AG04449 (cell line): ENCODE measurements at regions not wholly inside any gene's neighbourhood (a gene's known extent, or its start where the extent isn't known, plus 50 kb on each side); places are given as distances from the start of the nearest gene placed in this dataset.

Experiments
- CTCF ChIA-PET: fragments of 350-600 bp; formaldehyde crosslinking; extraction: SDS; loops from one replicate; lab custom pipeline; 2021; ENCODE audit warnings: antibody characterized with exemption; lab: Yijun Ruan, JAX
- POLR2A ChIA-PET: fragments of 400-600, 350-600 bp; formaldehyde crosslinking; extraction: SDS; loops from one replicate; lab custom pipeline; 2020; ENCODE audit warnings: antibody characterized with exemption, inconsistent platforms; lab: Yijun Ruan, JAX
- DNase-seq: peaks from one replicate; pipeline ENCODE4 v3.0.0-alpha.2; 2010; ENCODE audit warnings: low read depth, low spot score
- H3K4me3 ChIP-seq: 2 replicates; pipeline ENCODE4 v1.5.1; 2011; ENCODE audit warnings: low read depth, mild to moderate bottlenecking, control low read depth, low read length
- CTCF ChIP-seq: IDR thresholded peaks from one replicate; pipeline ENCODE4 v1.5.1; 2011; ENCODE audit warnings: mild to moderate bottlenecking, moderate library complexity, low read length, control low read depth, inconsistent platforms; ENCODE audit not compliant: insufficient read depth; ENCODE audit errors: missing control alignments

- CTCF ChIA-PET: interaction anchor here (1.0 kb wide), 1 partner anchor 303 kb away, joined by 3 read pairs; no protein-coding TSS in a partner anchor
- POLR2A ChIA-PET: no interaction called here
- H3K4me3 ChIP-seq: no peak overlapping the region
- no peak for TF ChIP-seq CTCF
- DNase-seq: no peak
These were observed 138.2 kb upstream of the KCTD1 start for GRCh38 chr18:26686532-26686931.

- CTCF ChIA-PET: no interaction called here
- H3K4me3 ChIP-seq: no peak overlapping the region
- no peak for TF ChIP-seq CTCF
- POLR2A ChIA-PET: no interaction called here
- DNase-seq: no peak
These were observed 137.2 kb upstream of the KCTD1 start for GRCh38 chr18:26685438-26686157.

- POLR2A ChIA-PET: no interaction called here
- DNase-seq: no peak
- TF ChIP-seq CTCF: no peak
- CTCF ChIA-PET: no interaction called here
- no peak overlapping the region for H3K4me3 ChIP-seq
These were observed 129.6 kb upstream of the KCTD1 start for GRCh38 chr18:26677957-26678356.

- DNase-seq: no peak
- no peak overlapping the region for H3K4me3 ChIP-seq
- TF ChIP-seq CTCF: no peak
- POLR2A ChIA-PET: no interaction called here
- CTCF ChIA-PET: no interaction called here
These were observed 118.7 kb upstream of the KCTD1 start for GRCh38 chr18:26667046-26667445.

- no peak for DNase-seq
- POLR2A ChIA-PET: no interaction called here
- CTCF ChIA-PET: interaction anchor here (1.4 kb wide), 1 partner anchor 13 kb away, joined by 6 read pairs; no protein-coding TSS in a partner anchor
- TF ChIP-seq CTCF: no peak
- H3K4me3 ChIP-seq: no peak overlapping the region
These were observed 114.6 kb upstream of the KCTD1 start for GRCh38 chr18:26662996-26663395.

GRCh38 chr18:26657631-26658581 is 109.6 kb upstream of the KCTD1 start:
- CTCF ChIA-PET: interaction anchor here (0.6 to 2.2 kb wide), 7 partner anchors 252 to 441 kb away, joined by 3 to 14 read pairs (median 3); no protein-coding TSS in a partner anchor
- peak overlapping the region; percentile 60 for H3K4me3 ChIP-seq
- TF ChIP-seq CTCF: no peak
- POLR2A ChIA-PET: no interaction called here
- DNase-seq: no peak
